Spleen (tissue), 7 donors: ENCODE measurements at regions not wholly inside any gene's neighbourhood (a gene's known extent, or its start where the extent isn't known, plus 50 kb on each side); places are given as distances from the start of the nearest gene placed in this dataset.

Source experiments
- CTCF ChIP-seq, 11 experiments: fragments of 200-600 bp in 7 of 11; fragments of 450-650 bp in 4 of 11; sonication (generic) in 4 of 11; IDR thresholded peaks in 8 of 11; conservative IDR thresholded peaks in 3 of 11; 1 replicate in 7 of 11; 2 replicates in 4 of 11; pipeline versions ENCODE4 v1.4.0 to v1.8.0; 2016 to 2021; ENCODE audit warnings: antibody characterized with exemption in 11 of 11, inconsistent platforms in 4 of 11, mild to moderate bottlenecking in 1 of 11
- POLR2A ChIP-seq, 3 donors: fragments of 450-650 bp; IDR thresholded peaks; one replicate each; pipeline ENCODE4 v1.5.1; 2017; ENCODE audit warnings: antibody characterized with exemption in 3 of 3, mild to moderate bottlenecking in 1 of 3
- POLR2AphosphoS5 ChIP-seq, 3 donors: sonication (generic); formaldehyde crosslinking; IDR thresholded peaks; one replicate each; pipeline ENCODE4 v1.5.1; 2017; ENCODE audit warnings: antibody characterized with exemption in 3 of 3
- donor health status: DM: no; HTN: no; CAD: no; lungs with moderate emphysema.
- donor health status: DM: no; HTN: no; CAD: no.
- donor health status: DM: no; HTN: no; CAD: no.

- TF ChIP-seq CTCF (IDR thresholded peaks at IDR 0.05 in 8 of 11, conservative IDR thresholded peaks at IDR 0.05 in 3 of 11) (no peak), POLR2AphosphoS5 (IDR thresholded peaks at IDR 0.05) (no peak), POLR2A (IDR thresholded peaks at IDR 0.05) (no peak)
These were observed 667.3 kb upstream of the CRIM1 start for GRCh38 chr2:35688309-35688708.
